IMR-90 (cell line): ENCODE measurements at regions not wholly inside any gene's neighbourhood (a gene's known extent, or its start where the extent isn't known, plus 50 kb on each side); places are given as distances from the start of the nearest gene placed in this dataset.

ENCODE experiments used
- ATAC-seq: fragments of 200-7000 bp; cut with Tn5 transposase; 2 replicates; pipeline ENCODE4 v1.9.1; 2020; ENCODE audit warnings: low read depth, mild to moderate bottlenecking, moderate library complexity
- BruUV-seq: library from RNA; stranded (reverse); fragments of 400-500 nt; replicated peaks from 2 replicates; lab custom pipeline; 2021; lab: Mats Ljungman, UMichigan
- CTCF ChIA-PET: fragments of 300-600 bp; formaldehyde crosslinking; extraction: SDS; loops from one replicate; lab custom pipeline; 2021; ENCODE audit warnings: antibody characterized with exemption; lab: Yijun Ruan, JAX
- POLR2A ChIA-PET: fragments of 300-600 bp; sonication (Branson Sonifier 250); formaldehyde crosslinking; loops from one replicate; lab custom pipeline; 2022; ENCODE audit warnings: antibody characterized with exemption; ENCODE audit not compliant: unreplicated experiment; lab: Charles Lee
- DNase-seq: peaks from one replicate; pipeline ENCODE4 v3.0.0; 2013
- H2AFZ ChIP-seq: replicated peaks from 2 replicates; pipeline ENCODE3; 2013; ENCODE audit warnings: low read length, mild to moderate bottlenecking; ENCODE audit not compliant: poor library complexity
- H2AK5ac ChIP-seq: 2 replicates; pipeline ENCODE4 v1.6.1; 2013; ENCODE audit warnings: low read depth, low read length, inconsistent platforms
- H2AK9ac ChIP-seq: replicated peaks from 2 replicates; pipeline ENCODE3; 2013; ENCODE audit warnings: mild to moderate bottlenecking, low read depth, low read length, moderate library complexity; ENCODE audit not compliant: poor library complexity
- H2BK120ac ChIP-seq: 2 replicates; pipeline ENCODE4 v1.6.1; 2013; ENCODE audit warnings: low read depth, low read length, inconsistent platforms
- H2BK15ac ChIP-seq: 3 replicates; pipeline ENCODE4 v1.6.1; 2013; ENCODE audit warnings: low read depth, low read length, inconsistent platforms
- H2BK20ac ChIP-seq: 2 replicates; pipeline ENCODE4 v1.6.1; 2013; ENCODE audit warnings: low read depth, mild to moderate bottlenecking, inconsistent platforms, low read length, moderate library complexity
- H2BK5ac ChIP-seq: 2 replicates; pipeline ENCODE4 v1.6.1; 2013; ENCODE audit warnings: mild to moderate bottlenecking, low read depth, low read length, inconsistent platforms; ENCODE audit not compliant: poor library complexity, severe bottlenecking
- H3K14ac ChIP-seq: replicated peaks from 2 replicates; pipeline ENCODE4 v1.6.1; 2013; ENCODE audit warnings: low read depth, low read length, inconsistent platforms
- H3K18ac ChIP-seq: 2 replicates; pipeline ENCODE4 v1.6.1; 2013; ENCODE audit warnings: low read depth, low read length, control low read depth
- H3K23ac ChIP-seq: 2 replicates; pipeline ENCODE4 v1.6.1; 2013; ENCODE audit warnings: low read depth, low read length, inconsistent platforms
- H3K27ac ChIP-seq: 2 replicates; pipeline ENCODE4 v1.5.1; 2013; ENCODE audit warnings: mild to moderate bottlenecking, control low read depth, low read length; ENCODE audit not compliant: insufficient read depth
- H3K27me3 ChIP-seq: 2 replicates; pipeline ENCODE4 v1.6.1; 2013; ENCODE audit warnings: low read length; ENCODE audit not compliant: control insufficient read depth, insufficient read depth
- H3K36me3 ChIP-seq: 2 replicates; pipeline ENCODE4 v1.6.1; 2013; ENCODE audit warnings: low read length, mixed read lengths; ENCODE audit not compliant: control insufficient read depth, insufficient read depth
- H3K4ac ChIP-seq: 2 replicates; pipeline ENCODE4 v1.6.1; 2013; ENCODE audit warnings: low read depth, low read length, inconsistent platforms
- H3K4me1 ChIP-seq: 2 replicates; pipeline ENCODE4 v1.6.1; 2013; ENCODE audit warnings: low read length, mixed read lengths; ENCODE audit not compliant: control insufficient read depth, insufficient read depth
- H3K4me2 ChIP-seq: 2 replicates; pipeline ENCODE4 v1.6.1; 2013; ENCODE audit warnings: low read depth, mild to moderate bottlenecking, control low read depth, low read length, moderate library complexity
- H3K4me3 ChIP-seq: 2 replicates; pipeline ENCODE4 v1.5.1; 2013; ENCODE audit warnings: low read depth, mild to moderate bottlenecking, control low read depth, low read length, moderate library complexity; ENCODE audit not compliant: insufficient read depth
- H3K56ac ChIP-seq: 2 replicates; pipeline ENCODE4 v1.6.1; 2013; ENCODE audit warnings: low read length, inconsistent platforms; ENCODE audit not compliant: insufficient read depth; ENCODE audit errors: extremely low read depth
- H3K79me1 ChIP-seq, 2 experiments: 2 replicates each; pipeline ENCODE4 v1.6.1; 2013; ENCODE audit warnings: low read length in 2 of 2, inconsistent platforms in 1 of 2, low read depth in 1 of 2
- H3K9ac ChIP-seq: 2 replicates; pipeline ENCODE4 v1.6.1; 2013; ENCODE audit warnings: low read depth, low read length, control low read depth
- H3K9me1 ChIP-seq: 2 replicates; pipeline ENCODE4 v1.6.1; 2013; ENCODE audit warnings: low read length, inconsistent platforms; ENCODE audit not compliant: insufficient read depth
- H3K9me3 ChIP-seq: 2 replicates; pipeline ENCODE4 v1.6.1; 2013; ENCODE audit warnings: low read length; ENCODE audit not compliant: control insufficient read depth, insufficient read depth
- H4K20me1 ChIP-seq: 2 replicates; pipeline ENCODE4 v1.6.1; 2013; ENCODE audit warnings: low read length, inconsistent platforms; ENCODE audit not compliant: insufficient read depth
- H4K5ac ChIP-seq: 2 replicates; pipeline ENCODE4 v1.6.1; 2013; ENCODE audit warnings: mild to moderate bottlenecking, low read depth, low read length, control low read depth
- H4K8ac ChIP-seq, 2 experiments: 2 replicates each; pipeline ENCODE4 v1.6.1; 2013; ENCODE audit warnings: low read depth in 2 of 2, low read length in 2 of 2, control low read depth in 1 of 2, inconsistent platforms in 1 of 2
- H4K91ac ChIP-seq: 2 replicates; pipeline ENCODE4 v1.6.1; 2013; ENCODE audit warnings: low read depth, low read length, inconsistent platforms; ENCODE audit not compliant: insufficient read depth
- BHLHE40 ChIP-seq: fragments of 150-350 bp; IDR thresholded peaks from 2 replicates; pipeline ENCODE4 v1.6.1; 2016; ENCODE audit warnings: mild to moderate bottlenecking, low read depth, low read length
- MAFK ChIP-seq: IDR thresholded peaks from 2 replicates; pipeline ENCODE4 v1.6.1; 2012; ENCODE audit warnings: low read depth, low read length, improper control_type of control experiment
- MXI1 ChIP-seq: IDR thresholded peaks from 2 replicates; pipeline ENCODE4 v1.6.1; 2012; ENCODE audit warnings: low read depth, mild to moderate bottlenecking, low read length, moderate library complexity, borderline replicate concordance
- WGBS, 2 experiments: methylation state at CpG; one replicate each; pipeline versions ENCODE4 v1.1.5 to v1.1.7; 2013; ENCODE audit warnings: missing lambda C conversion rate in 2 of 2; ENCODE audit not compliant: insufficient read length in 1 of 2; ENCODE audit errors: extremely low coverage in 2 of 2; 5-methylcytosine and 5-hydroxymethylcytosine counted together
- dilution Hi-C: fragments of 300-500 bp; cut with HindIII; formaldehyde crosslinking; loops from one replicate; pipeline ENCODE4 v1.14.3; 2018; ENCODE audit warnings: low sequenced_read_pairs; ENCODE audit not compliant: unreplicated experiment
- in situ Hi-C: fragments of 300-500 bp; cut with MboI; formaldehyde crosslinking; loops from 3 replicates; pipeline ENCODE4 v1.14.3; 2019; ENCODE audit warnings: low sequenced_read_pairs, inconsistent platforms, mixed read lengths
- intact Hi-C: fragments of 100-400 bp; cut with micrococcal nuclease; formaldehyde crosslinking; loops from 2 replicates; pipeline ENCODE4 v1.10.0; 2022

DNA sequence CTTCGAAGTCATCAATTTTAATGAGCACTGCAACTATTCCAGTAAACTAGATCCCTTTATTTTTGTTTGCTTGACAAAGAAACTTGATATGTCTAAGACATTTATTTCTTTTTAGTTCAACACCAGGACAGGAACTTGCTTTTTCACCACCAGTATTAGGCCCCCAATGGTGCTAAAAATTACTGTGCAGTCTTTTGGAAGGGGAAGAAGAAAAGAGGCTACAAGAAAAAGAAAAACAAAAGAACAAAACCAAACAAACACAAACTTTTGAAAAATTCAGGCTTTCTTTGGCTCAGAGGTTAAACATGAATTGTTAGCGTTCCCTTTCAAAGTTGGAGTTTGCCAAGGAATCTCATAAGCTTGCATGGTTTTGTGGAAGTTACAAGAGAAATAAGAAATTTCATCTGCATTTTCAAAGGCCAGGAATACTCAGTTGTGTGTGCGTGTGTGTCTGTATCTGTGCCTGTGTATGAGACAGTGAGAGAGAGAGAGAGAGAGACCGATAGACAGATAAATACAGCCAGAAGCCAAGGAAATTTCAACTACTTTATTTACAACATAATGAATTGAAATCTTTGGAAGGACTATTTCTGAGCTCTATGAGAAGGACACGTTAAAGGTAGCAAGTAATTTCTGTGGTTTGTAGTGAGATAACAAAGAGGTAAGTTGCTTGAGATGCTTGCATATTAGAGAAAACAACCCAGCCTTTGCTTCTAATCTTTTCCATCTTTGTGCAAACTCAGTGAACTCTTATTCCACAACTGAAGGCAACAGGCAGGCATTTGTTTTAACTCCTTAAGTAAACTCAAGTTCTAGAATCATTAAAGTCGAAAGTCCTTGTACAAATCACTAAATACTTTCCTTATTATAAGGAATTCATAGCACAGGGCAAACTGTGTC, 171.0 kb upstream of the CITED2 start (continued):
- no peak for TF ChIP-seq MXI1
- no peak for TF ChIP-seq MAFK

DNA sequence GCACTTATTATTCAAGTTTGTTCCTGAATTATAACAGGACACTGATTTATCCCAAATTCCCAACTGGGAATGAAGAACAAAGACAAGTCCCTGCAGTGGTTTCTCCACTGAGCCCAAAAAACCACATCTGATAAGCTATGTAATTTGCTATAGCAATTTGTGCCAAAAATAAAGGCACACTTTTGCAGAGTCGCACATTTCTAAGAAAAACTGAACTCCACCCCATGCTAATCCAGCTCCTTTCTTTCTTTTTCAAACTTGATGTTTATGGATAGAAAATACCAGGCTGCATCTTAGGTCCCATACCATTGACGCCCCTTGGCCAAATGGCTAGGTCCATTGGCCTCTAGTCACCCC, 170.2 kb upstream of the CITED2 start:
- no peak overlapping the region for H4K91ac ChIP-seq
- ChIA-PET CTCF (no interaction called here), POLR2A (interaction anchor here (0.5 kb wide), 1 partner anchor 53 kb away, joined by 4 read pairs; no protein-coding TSS in a partner anchor)

More for the DNA sequence above, 170.2 kb upstream of the CITED2 start:
- peak overlapping the region; percentile 62 for H3K4ac ChIP-seq
- ATAC-seq (no peak), DNase-seq (no peak)
- H2BK5ac ChIP-seq, result no peak overlapping the region
- H3K79me1 ChIP-seq, result no peaks in the 10 kb centered on the region
- TF ChIP-seq BHLHE40, result no peak
- in situ Hi-C loops, result no loop called here
- no peak overlapping the region for H3K23ac ChIP-seq
- H3K27me3 ChIP-seq, result no peaks in the 10 kb centered on the region
- peak overlapping the region; percentile 58; the same call in 1 of the 2 replicates for H3K14ac ChIP-seq
- BruUV-seq, result no TSS peak
- H2AK9ac ChIP-seq, result no peak overlapping the region
- H3K27ac ChIP-seq, result no peak overlapping the region
- H4K20me1 ChIP-seq, result no peaks in the 10 kb centered on the region
- no peak overlapping the region; the same call in 1 of the 2 replicates for H2BK20ac ChIP-seq
- H3K9me3 ChIP-seq, result no peaks in the 10 kb centered on the region
- no peaks in the 10 kb centered on the region for H3K36me3 ChIP-seq
- peaks cover 10% of the 10 kb centered on the region; the same call in 1 of the 2 replicates for H3K9me1 ChIP-seq
- H3K4me3 ChIP-seq, result no peak overlapping the region
- H2BK120ac ChIP-seq, result 0 out of 2 replicates have a peak overlapping the region, but pooled peaks have one; percentile 58
- peak overlapping the region; percentile 40 for H2AFZ ChIP-seq
- no peak overlapping the region for H3K56ac ChIP-seq
- peaks cover 21% of the 10 kb centered on the region for H3K4me1 ChIP-seq
- H2AK5ac ChIP-seq, result peak overlapping the region; percentile 25; the same call in 1 of the 2 replicates
- no peak overlapping the region for H4K8ac ChIP-seq
- peak overlapping the region; percentile 63 for H4K5ac ChIP-seq
- intact Hi-C loops, result no loop called here
- peak overlapping the region; percentile 50; the same call in 1 of the 2 replicates for H3K18ac ChIP-seq
- no CpG with 5 or more reads among the region's 2 CpGs for WGBS, 2 experiments
- no peak overlapping the region for H3K4me2 ChIP-seq
- H2BK15ac ChIP-seq, result no peak overlapping the region
- no peak overlapping the region for H3K9ac ChIP-seq
- dilution Hi-C loops, result no loop called here
